GM12865 (cell line): ENCODE measurements at regions not wholly inside any gene's neighbourhood (a gene's known extent, or its start where the extent isn't known, plus 50 kb on each side); places are given as distances from the start of the nearest gene placed in this dataset.

Source experiments
- DNase-seq: peaks from one replicate; pipeline ENCODE4 v3.0.0; 2010; ENCODE audit warnings: low read depth
- H3K4me3 ChIP-seq: 2 replicates; pipeline ENCODE4 v1.5.1; 2011; ENCODE audit warnings: mild to moderate bottlenecking, low read depth, low read length, control low read depth
- TF ChIP-seq, protein P1 (sequence below): IDR thresholded peaks from 2 replicates; pipeline ENCODE4 v1.5.1; 2011; ENCODE audit warnings: low read length, control low read depth, low read depth, inconsistent platforms; ENCODE audit not compliant: insufficient read depth; ENCODE audit errors: missing control alignments

GRCh38 chr7:106957766-106958165 lies 86.7 kb upstream of the PRKAR2B start:
- no peak overlapping the region for H3K4me3 ChIP-seq
- TF ChIP-seq, protein P1, sequence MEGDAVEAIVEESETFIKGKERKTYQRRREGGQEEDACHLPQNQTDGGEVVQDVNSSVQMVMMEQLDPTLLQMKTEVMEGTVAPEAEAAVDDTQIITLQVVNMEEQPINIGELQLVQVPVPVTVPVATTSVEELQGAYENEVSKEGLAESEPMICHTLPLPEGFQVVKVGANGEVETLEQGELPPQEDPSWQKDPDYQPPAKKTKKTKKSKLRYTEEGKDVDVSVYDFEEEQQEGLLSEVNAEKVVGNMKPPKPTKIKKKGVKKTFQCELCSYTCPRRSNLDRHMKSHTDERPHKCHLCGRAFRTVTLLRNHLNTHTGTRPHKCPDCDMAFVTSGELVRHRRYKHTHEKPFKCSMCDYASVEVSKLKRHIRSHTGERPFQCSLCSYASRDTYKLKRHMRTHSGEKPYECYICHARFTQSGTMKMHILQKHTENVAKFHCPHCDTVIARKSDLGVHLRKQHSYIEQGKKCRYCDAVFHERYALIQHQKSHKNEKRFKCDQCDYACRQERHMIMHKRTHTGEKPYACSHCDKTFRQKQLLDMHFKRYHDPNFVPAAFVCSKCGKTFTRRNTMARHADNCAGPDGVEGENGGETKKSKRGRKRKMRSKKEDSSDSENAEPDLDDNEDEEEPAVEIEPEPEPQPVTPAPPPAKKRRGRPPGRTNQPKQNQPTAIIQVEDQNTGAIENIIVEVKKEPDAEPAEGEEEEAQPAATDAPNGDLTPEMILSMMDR, result no peak
- DNase-seq, result no peak

DNA sequence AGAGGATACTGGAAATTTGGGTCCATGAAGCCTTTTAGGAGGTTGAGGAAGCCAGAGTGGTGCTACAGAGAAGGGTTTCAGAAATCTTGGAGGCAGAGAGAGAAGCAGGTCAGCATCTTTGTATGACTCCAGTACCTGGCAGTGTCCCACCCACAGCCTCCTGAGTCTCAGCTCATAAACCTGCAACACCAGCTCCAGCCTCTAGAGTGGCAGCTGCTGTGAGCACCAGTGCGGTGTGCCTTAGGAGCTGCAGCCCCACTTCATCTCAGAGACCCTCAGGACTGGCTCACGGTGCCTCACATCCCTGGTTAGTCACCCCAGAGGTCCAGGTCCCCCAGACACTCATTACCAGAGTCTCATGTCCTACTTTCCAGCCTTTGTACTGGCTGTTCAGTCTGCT lies 84.8 kb upstream of the PRKAR2B start:
- TF ChIP-seq, protein P1, result peak; percentile 40
- H3K4me3 ChIP-seq, result no peak overlapping the region
- peak; percentile 3 for DNase-seq

- no peak for DNase-seq
- TF ChIP-seq, protein P1, result no peak
- H3K4me3 ChIP-seq, result no peak overlapping the region
Measured at GRCh38 chr7:106962751-106963150, 81.8 kb upstream of the PRKAR2B start.

GRCh38 chr7:106964466-106964865 lies 80.0 kb upstream of the PRKAR2B start:
- TF ChIP-seq, protein P1, result no peak
- DNase-seq, result no peak
- H3K4me3 ChIP-seq, result no peak overlapping the region

- no peak for DNase-seq
- TF ChIP-seq, protein P1, result no peak
- H3K4me3 ChIP-seq, result no peak overlapping the region
Measured at GRCh38 chr7:106965108-106965507, 79.4 kb upstream of the PRKAR2B start.

DNA sequence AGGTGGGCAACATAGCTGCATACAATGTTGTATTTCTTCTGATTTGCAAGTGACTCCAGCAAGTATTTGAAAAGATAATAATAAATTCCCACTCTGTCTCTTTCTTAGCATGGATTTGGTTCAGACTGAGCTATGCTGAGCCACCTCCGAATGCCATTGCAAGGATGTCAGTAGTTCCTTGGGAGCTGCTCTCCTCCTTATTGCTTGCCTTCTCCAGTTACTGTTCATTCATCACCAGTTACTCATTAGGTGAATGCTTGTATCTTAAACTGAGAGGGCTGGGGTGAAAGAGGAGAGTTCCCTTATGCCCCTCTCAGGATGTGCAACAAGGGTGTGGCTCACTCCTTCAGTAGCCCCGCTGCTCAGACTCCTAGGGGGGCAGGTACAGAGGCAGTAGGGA lies 78.4 kb upstream of the PRKAR2B start:
- no peak for DNase-seq
- H3K4me3 ChIP-seq, result no peak overlapping the region
- TF ChIP-seq, protein P1, result no peak

GRCh38 chr7:106968160-106968559 lies 76.3 kb upstream of the PRKAR2B start:
- TF ChIP-seq, protein P1, result no peak
- DNase-seq, result no peak
- H3K4me3 ChIP-seq, result no peak overlapping the region
